ENCODE measurements at regions not wholly inside any gene's neighbourhood (a gene's known extent, or its start where the extent isn't known, plus 50 kb on each side); places are given as distances from the start of the nearest gene placed in this dataset.

- H3K9me3 ChIP-seq = no peaks in the 10 kb centered on the region
- WGBS, 5 donors = 85 to 93% (median 91%) methylated on average over 2 of the region's 2 CpGs
- peaks cover 0 to 11% (median 0%) of the 10 kb centered on the region in 6 donors for H3K4me1 ChIP-seq
- H3K36me3 ChIP-seq = no peaks in the 10 kb centered on the region
- intact Hi-C loops (cut with DNase I; ENCODE audit: low total_unique reads) = no loop called here
- no peak overlapping the region for H3K4me3 ChIP-seq
- H3K27ac ChIP-seq = no peak overlapping the region
- no peak for DNase-seq
- H3K27me3 ChIP-seq (replicated peaks in 1 of 7) = peaks cover 0 to 4% (median 0%) of the 10 kb centered on the region in 7 donors
- TF ChIP-seq POLR2AphosphoS5 (IDR thresholded peaks at IDR 0.05) (no peak), CTCF (IDR thresholded peaks at IDR 0.05 in 8 of 11, conservative IDR thresholded peaks at IDR 0.05 in 3 of 11) (no peak), POLR2A (IDR thresholded peaks at IDR 0.05) (no peak)
These were observed 56.4 kb upstream of the RBMS1 start for GRCh38 chr2:160550048-160550447.

GRCh38 chr2:160551259-160551658 is 57.7 kb upstream of the RBMS1 start:
- H3K4me3 ChIP-seq = no peak overlapping the region
- peaks cover 0 to 11% (median 0%) of the 10 kb centered on the region in 6 donors for H3K4me1 ChIP-seq
- no peaks in the 10 kb centered on the region for H3K9me3 ChIP-seq
- peaks cover 0 to 4% (median 0%) of the 10 kb centered on the region in 7 donors for H3K27me3 ChIP-seq (replicated peaks in 1 of 7)
- DNase-seq = no peak
- WGBS, 5 donors = 21 to 42% (median 23%) methylated on average over 4 of the region's 4 CpGs
- H3K36me3 ChIP-seq = no peaks in the 10 kb centered on the region
- TF ChIP-seq POLR2AphosphoS5 (IDR thresholded peaks at IDR 0.05) (no peak), POLR2A (IDR thresholded peaks at IDR 0.05) (no peak), CTCF (IDR thresholded peaks at IDR 0.05 in 8 of 11, conservative IDR thresholded peaks at IDR 0.05 in 3 of 11) (no peak)
- no peak overlapping the region for H3K27ac ChIP-seq
- intact Hi-C loops (cut with DNase I; ENCODE audit: low total_unique reads) = no loop called here

GRCh38 chr2:160555420-160556071 is 61.9 kb upstream of the RBMS1 start:
- peaks cover 0 to 11% (median 0%) of the 10 kb centered on the region in 6 donors for H3K4me1 ChIP-seq
- no peak overlapping the region for H3K4me3 ChIP-seq
- no peak for DNase-seq
- H3K36me3 ChIP-seq = no peaks in the 10 kb centered on the region
- intact Hi-C loops (cut with DNase I; ENCODE audit: low total_unique reads) = no loop called here
- TF ChIP-seq CTCF (IDR thresholded peaks at IDR 0.05 in 8 of 11, conservative IDR thresholded peaks at IDR 0.05 in 3 of 11) = no peak
- no peak for TF ChIP-seq POLR2AphosphoS5 (IDR thresholded peaks at IDR 0.05)
- TF ChIP-seq POLR2A (IDR thresholded peaks at IDR 0.05) = no peak
- 85 to 95% (median 91%) methylated on average over 6 of the region's 6 CpGs for WGBS, 5 donors
- H3K27me3 ChIP-seq (replicated peaks in 1 of 7) = peaks cover 0 to 4% (median 0%) of the 10 kb centered on the region in 7 donors
- H3K27ac ChIP-seq = no peak overlapping the region
- no peaks in the 10 kb centered on the region for H3K9me3 ChIP-seq

- intact Hi-C loops (cut with DNase I; ENCODE audit: low total_unique reads) = no loop called here
- Histone ChIP-seq H3K27me3 (replicated peaks in 1 of 7) (no peaks in the 10 kb centered on the region), H3K9me3 (no peaks in the 10 kb centered on the region), H3K36me3 (no peaks in the 10 kb centered on the region), H3K27ac (no peak overlapping the region), H3K4me3 (no peak overlapping the region), H3K4me1 (peaks cover 0 to 14% (median 0%) of the 10 kb centered on the region in 6 donors)
- DNase-seq = no peak
- WGBS, 5 donors = 39 to 87% (median 79%) methylated on average over 3 of the region's 3 CpGs
- TF ChIP-seq POLR2AphosphoS5 (IDR thresholded peaks at IDR 0.05) = no peak
- no peak for TF ChIP-seq POLR2A (IDR thresholded peaks at IDR 0.05)
- no peak for TF ChIP-seq CTCF (IDR thresholded peaks at IDR 0.05 in 8 of 11, conservative IDR thresholded peaks at IDR 0.05 in 3 of 11)
These were observed 64.3 kb upstream of the RBMS1 start for GRCh38 chr2:160557903-160558302.
